ENCODE measurements at regions not wholly inside any gene's neighbourhood (a gene's known extent, or its start where the extent isn't known, plus 50 kb on each side); places are given as distances from the start of the nearest gene placed in this dataset.

DNA sequence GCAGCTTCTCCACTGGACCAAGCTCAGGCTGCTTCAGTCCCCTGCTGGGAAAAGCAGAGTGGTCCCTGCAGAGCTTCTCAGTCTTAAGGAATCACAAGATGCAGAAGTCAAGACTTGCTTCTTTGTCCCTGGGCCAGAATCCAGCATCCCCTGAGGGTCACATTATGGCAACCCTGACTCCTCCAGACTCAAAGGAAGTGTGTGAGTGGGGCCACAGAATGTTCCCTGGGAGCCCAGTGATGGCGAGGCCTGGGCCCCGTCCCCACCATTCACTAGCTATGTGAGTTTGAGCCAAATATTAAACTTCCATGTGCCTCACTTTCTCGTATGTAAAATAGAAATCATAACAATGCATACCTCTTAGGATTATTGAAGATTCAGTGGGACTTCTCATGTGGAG is 122.2 kb upstream of the NCAM1 start:
- Histone ChIP-seq H4K5ac (ENCODE audit: insufficient read length, low read depth, low read length) (no peak overlapping the region), H3K79me2 (ENCODE audit: control insufficient read depth in 1 of 2, insufficient read depth in 2 of 2, low read length in 2 of 2) (no peaks in the 10 kb centered on the region), H2BK20ac (ENCODE audit: low read length) (no peak overlapping the region), H2BK5ac (ENCODE audit: low read depth, low read length) (no peak overlapping the region), H2AK5ac (ENCODE audit: low read depth, low read length) (no peak overlapping the region), H4K91ac (replicated peaks; ENCODE audit: insufficient read length, low read length) (no peak overlapping the region), H4K8ac (ENCODE audit: extremely low read depth, insufficient read depth, low read length) (no peak overlapping the region), H2BK12ac (ENCODE audit: low read depth, low read length) (no peak overlapping the region), H2BK120ac (replicated peaks; ENCODE audit: low read depth, low read length) (no peak overlapping the region), H2AFZ (ENCODE audit: low read length) (no peak overlapping the region), H3K23me2 (ENCODE audit: low read depth, low read length) (no peaks in the 10 kb centered on the region), H4K20me1 (replicated peaks in 1 of 2; ENCODE audit: control insufficient read depth in 1 of 2, insufficient read depth in 2 of 2, low read length in 2 of 2) (no peaks in the 10 kb centered on the region), H3K56ac (replicated peaks; ENCODE audit: insufficient read length, low read depth, low read length) (no peak overlapping the region), H3K4ac (replicated peaks; ENCODE audit: insufficient read length, low read depth, low read length) (no peak overlapping the region), H3K79me1 (ENCODE audit: low read depth, low read length) (no peaks in the 10 kb centered on the region), H3K9me3 (ENCODE audit: insufficient read depth in 2 of 2, low read depth in 1 of 2, low read length in 1 of 2) (no peaks in the 10 kb centered on the region), H3K27ac (ENCODE audit: low read depth, low read length) (no peak overlapping the region), H3K27me3 (replicated peaks in 1 of 4; ENCODE audit: control insufficient read depth in 3 of 4, extremely low read depth in 1 of 4, insufficient read depth in 3 of 4, low read length in 3 of 4) (no peaks in the 10 kb centered on the region), H3K23ac (ENCODE audit: insufficient read length) (no peak overlapping the region), H3K36me3 (ENCODE audit: control insufficient read depth in 2 of 4, insufficient read depth in 4 of 4, low read length in 3 of 4) (no peaks in the 10 kb centered on the region), H3K18ac (ENCODE audit: extremely low read depth, low read length) (no peak overlapping the region), H3K4me3 (ENCODE audit: extremely low read depth in 1 of 4, insufficient read depth in 2 of 4, low read depth in 3 of 4, low read length in 4 of 4) (no peak overlapping the region), H3K4me2 (ENCODE audit: insufficient read depth in 1 of 2, low read depth in 2 of 2, low read length in 2 of 2) (no peak overlapping the region), H3K14ac (ENCODE audit: insufficient read length) (no peak overlapping the region), H3K4me1 (replicated peaks in 1 of 4; ENCODE audit: control insufficient read depth in 3 of 4, insufficient read depth in 4 of 4, low read length in 3 of 4) (no peaks in the 10 kb centered on the region), H2BK15ac (ENCODE audit: low read length) (no peak overlapping the region), H3K9ac (replicated peaks in 1 of 4; ENCODE audit: extremely low read depth in 1 of 4, low read depth in 3 of 4, low read length in 3 of 4) (no peak overlapping the region)
- ChIA-PET CTCF (ENCODE audit: partially characterized antibody) (interaction anchor here (0.6 to 2.1 kb wide), 6 partner anchors 8 to 160 kb away, joined by 3 to 6 read pairs (median 3); no protein-coding TSS in a partner anchor), POLR2A (ENCODE audit: partially characterized antibody) (no interaction called here)
- FAIRE-seq (no peak), DNase-seq (ENCODE audit: low read depth in 1 of 2, low spot score in 2 of 2) (no peak)
- TF ChIP-seq RAD21 (IDR thresholded peaks at IDR 0.05 in 1 of 2, conservative IDR thresholded peaks at IDR 0.05 in 1 of 2; ENCODE audit: low read depth in 2 of 2, low read length in 2 of 2) (no peak), EGR1 (IDR thresholded peaks at IDR 0.05; ENCODE audit: borderline replicate concordance, low read depth, low read length) (no peak), SP4 (IDR thresholded peaks at IDR 0.05; ENCODE audit: low read length) (no peak), SP1 (IDR thresholded peaks at IDR 0.05; ENCODE audit: low read depth, low read length) (no peak), KDM1A (IDR thresholded peaks at IDR 0.05; ENCODE audit: borderline replicate concordance, low read length) (no peak), SIRT6 (IDR thresholded peaks at IDR 0.05; ENCODE audit: low read length) (no peak)
- TF ChIP-seq, protein P1, sequence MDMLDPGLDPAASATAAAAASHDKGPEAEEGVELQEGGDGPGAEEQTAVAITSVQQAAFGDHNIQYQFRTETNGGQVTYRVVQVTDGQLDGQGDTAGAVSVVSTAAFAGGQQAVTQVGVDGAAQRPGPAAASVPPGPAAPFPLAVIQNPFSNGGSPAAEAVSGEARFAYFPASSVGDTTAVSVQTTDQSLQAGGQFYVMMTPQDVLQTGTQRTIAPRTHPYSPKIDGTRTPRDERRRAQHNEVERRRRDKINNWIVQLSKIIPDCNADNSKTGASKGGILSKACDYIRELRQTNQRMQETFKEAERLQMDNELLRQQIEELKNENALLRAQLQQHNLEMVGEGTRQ (IDR thresholded peaks at IDR 0.05; ENCODE audit: low read length) = no peak
- TF ChIP-seq, protein P2, sequence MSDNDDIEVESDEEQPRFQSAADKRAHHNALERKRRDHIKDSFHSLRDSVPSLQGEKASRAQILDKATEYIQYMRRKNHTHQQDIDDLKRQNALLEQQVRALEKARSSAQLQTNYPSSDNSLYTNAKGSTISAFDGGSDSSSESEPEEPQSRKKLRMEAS (IDR thresholded peaks at IDR 0.05) = no peak
- WGBS, 2 experiments (ENCODE audit: extremely low coverage in 1 of 2, insufficient coverage in 1 of 2, insufficient read length in 1 of 2, insufficient replicate concordance in 2 of 2, low coverage in 1 of 2, low lambda C conversion rate in 2 of 2, missing lambda C conversion rate in 1 of 2) = 92% methylated on average over 3 of the region's 3 CpGs; no CpG with 5 or more reads in 1 of the 2 experiments

All from H1 (cell line).